ENCODE measurements at regions not wholly inside any gene's neighbourhood (a gene's known extent, or its start where the extent isn't known, plus 50 kb on each side); places are given as distances from the start of the nearest gene placed in this dataset.

DNA sequence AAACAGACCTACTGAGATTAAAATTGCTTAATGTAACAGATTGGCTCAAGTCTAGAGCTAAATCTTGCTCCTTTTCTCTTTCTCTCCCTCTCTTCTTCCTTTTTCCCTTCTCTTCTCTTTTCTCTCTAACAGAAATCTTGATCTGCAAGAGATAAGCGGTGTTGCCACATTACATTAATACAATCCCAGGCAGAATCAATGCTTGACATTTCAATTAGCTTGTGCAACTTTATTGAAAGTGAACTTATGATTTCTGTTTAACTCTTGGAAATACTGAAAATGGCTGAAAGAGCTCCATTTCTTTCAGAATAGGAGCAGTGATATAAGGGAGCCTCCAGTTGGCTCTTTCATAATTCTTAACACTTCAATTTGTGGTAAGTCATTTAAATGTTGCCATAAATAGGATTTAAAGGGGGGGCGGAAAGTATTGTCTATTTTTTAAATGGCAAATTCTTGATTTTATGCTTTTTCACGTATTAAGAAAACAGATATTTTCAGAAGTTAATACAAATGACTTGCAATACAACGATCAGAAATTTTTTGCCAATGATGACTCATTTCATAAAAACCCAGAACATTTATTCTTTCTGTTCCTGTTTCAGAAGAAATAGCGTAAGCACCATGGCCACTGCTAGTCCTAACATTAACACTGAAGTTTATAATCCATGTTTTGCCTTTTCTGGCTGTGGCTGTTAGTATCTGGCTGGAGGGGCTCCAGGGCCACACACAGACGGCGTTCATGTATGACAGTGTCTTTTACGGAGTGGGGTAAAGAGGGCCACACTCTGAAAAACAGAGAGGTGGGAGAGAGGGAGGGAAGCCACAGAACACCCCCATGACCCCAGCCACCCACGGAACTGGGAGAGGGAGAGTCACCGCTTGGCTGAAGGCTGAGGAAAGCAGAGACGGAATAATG is 115.7 kb upstream of the FAT1 start:
- H3K27ac ChIP-seq: peak overlapping the region; percentile 87 to 89
- no peaks in the 10 kb centered on the region for H3K27me3 ChIP-seq
- TF ChIP-seq, protein P1, sequence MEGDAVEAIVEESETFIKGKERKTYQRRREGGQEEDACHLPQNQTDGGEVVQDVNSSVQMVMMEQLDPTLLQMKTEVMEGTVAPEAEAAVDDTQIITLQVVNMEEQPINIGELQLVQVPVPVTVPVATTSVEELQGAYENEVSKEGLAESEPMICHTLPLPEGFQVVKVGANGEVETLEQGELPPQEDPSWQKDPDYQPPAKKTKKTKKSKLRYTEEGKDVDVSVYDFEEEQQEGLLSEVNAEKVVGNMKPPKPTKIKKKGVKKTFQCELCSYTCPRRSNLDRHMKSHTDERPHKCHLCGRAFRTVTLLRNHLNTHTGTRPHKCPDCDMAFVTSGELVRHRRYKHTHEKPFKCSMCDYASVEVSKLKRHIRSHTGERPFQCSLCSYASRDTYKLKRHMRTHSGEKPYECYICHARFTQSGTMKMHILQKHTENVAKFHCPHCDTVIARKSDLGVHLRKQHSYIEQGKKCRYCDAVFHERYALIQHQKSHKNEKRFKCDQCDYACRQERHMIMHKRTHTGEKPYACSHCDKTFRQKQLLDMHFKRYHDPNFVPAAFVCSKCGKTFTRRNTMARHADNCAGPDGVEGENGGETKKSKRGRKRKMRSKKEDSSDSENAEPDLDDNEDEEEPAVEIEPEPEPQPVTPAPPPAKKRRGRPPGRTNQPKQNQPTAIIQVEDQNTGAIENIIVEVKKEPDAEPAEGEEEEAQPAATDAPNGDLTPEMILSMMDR (IDR thresholded peaks at IDR 0.05): no peak
- peaks cover 0 to 3% of the 10 kb centered on the region in 2 donors for H3K4me1 ChIP-seq
- intact Hi-C loops (cut with DNase I): loop anchor here (2.0 kb wide), 1 partner anchor 113 kb away; no protein-coding TSS in a partner anchor
- H3K4me3 ChIP-seq: peak overlapping the region in 1 of 2 donors; percentile 56
- peak in 1 of 2 donors; percentile 67 for DNase-seq (ENCODE audit: low spot score in 2 of 2)
- no peaks in the 10 kb centered on the region for H3K9me3 ChIP-seq
- no peaks in the 10 kb centered on the region for H3K36me3 ChIP-seq

DNA sequence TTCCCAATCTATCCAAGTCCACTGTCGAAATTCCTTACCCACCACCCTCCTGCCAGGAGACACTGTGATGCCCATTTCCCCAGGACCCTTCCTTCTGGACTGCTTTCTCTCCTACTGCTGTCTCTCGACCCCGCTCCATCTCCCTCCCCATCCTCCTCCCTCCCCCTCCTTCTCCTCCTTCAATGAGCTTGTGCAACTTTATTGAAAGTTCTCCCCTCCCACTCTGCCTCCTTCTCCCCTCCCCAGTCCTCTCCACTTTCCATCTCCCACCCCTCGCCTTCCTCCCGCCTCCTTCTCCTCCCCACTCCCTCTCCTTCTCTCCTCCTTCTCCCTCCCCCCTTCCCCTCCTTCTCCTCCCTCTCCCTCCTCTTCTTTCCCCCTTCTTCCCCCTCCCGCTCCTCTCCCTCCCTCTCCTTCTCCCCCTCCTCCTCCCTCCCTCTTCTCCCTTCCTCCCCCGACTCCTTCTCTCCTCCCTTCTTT is 116.6 kb upstream of the FAT1 start:
- peak overlapping the region in 1 of 2 donors; percentile 56 for H3K4me3 ChIP-seq
- peaks cover 0 to 9% of the 10 kb centered on the region in 2 donors for H3K4me1 ChIP-seq
- no peak for DNase-seq (ENCODE audit: low spot score in 2 of 2)
- no peaks in the 10 kb centered on the region for H3K36me3 ChIP-seq
- H3K27me3 ChIP-seq: no peaks in the 10 kb centered on the region
- intact Hi-C loops (cut with DNase I): no loop called here
- TF ChIP-seq, protein P1 (IDR thresholded peaks at IDR 0.05): no peak
- H3K27ac ChIP-seq: peak overlapping the region; percentile 87 to 89
- H3K9me3 ChIP-seq: no peaks in the 10 kb centered on the region

DNA sequence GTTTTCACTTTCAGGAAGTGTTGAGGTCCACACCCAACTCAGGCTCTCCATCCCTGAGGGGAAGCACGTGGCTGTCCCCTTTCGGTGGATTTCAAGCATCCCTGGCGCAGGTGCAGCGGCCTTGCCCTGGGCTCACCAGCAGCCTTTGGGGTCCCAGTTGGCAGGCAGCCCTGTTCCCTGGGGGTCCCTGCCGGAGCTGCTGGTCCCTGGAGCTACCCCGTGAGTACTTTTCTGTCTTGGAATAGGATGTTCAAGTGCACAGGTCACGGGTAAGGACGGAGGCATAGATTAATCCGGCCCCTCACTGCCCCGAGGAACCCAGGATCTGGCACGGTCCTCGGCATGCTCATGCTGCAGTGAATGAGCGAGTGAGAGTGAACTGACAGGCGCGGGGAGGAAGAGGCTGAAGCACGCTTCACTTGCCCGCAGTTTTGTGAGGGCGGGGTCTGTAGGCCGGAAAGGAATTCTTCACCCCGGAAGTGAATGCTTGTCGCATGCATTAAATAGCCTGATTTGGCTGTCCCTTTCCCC is 117.2 kb upstream of the FAT1 start:
- Histone ChIP-seq H3K27me3 (no peaks in the 10 kb centered on the region), H3K9me3 (no peaks in the 10 kb centered on the region), H3K4me1 (peaks cover 0 to 15% of the 10 kb centered on the region in 2 donors), H3K4me3 (peak overlapping the region in 1 of 2 donors; percentile 56), H3K27ac (peak overlapping the region; percentile 87 to 89), H3K36me3 (no peaks in the 10 kb centered on the region)
- DNase-seq (ENCODE audit: low spot score in 2 of 2): peak in 1 of 2 donors; percentile 66
- intact Hi-C loops (cut with DNase I): no loop called here
- TF ChIP-seq, protein P1 (IDR thresholded peaks at IDR 0.05): no peak

DNA sequence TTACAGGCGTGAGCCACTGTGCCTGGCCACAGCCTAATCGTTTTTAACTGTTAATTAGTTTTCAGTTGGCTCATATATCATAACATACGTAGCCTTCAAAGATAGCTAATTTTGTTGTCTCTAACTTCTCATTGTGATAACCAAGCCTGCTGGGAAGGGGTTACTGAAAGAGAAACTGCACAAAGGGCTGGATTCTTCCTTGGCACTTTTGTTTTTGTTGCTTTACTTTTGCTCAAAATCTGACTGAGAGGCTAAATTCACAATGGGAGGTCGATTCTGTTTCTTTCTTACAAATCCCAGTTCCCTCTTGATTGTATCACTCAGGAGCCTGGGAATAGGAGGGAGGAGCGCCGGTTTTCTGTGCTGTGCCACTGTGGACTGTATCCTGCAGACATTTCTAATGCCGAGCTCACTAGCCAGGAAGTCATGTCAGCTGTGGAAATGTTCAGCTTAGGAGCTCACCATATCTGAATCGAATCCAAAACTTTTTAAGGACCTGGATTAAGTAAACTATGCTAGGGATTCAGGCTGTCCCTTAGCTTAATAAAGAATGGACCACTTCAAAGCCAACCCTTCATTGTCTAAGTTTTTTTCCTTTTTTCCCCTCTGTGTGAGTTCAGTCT is 120.5 kb upstream of the FAT1 start:
- intact Hi-C loops (cut with DNase I): no loop called here
- peak in 1 of 2 donors; percentile 66 for DNase-seq (ENCODE audit: low spot score in 2 of 2)
- peak overlapping the region; percentile 79 to 82 for H3K27ac ChIP-seq
- H3K36me3 ChIP-seq: no peaks in the 10 kb centered on the region
- no peaks in the 10 kb centered on the region for H3K27me3 ChIP-seq
- peak overlapping the region in 1 of 2 donors; percentile 55 for H3K4me3 ChIP-seq
- TF ChIP-seq, protein P1 (IDR thresholded peaks at IDR 0.05): no peak
- H3K4me1 ChIP-seq: peaks cover 0 to 20% of the 10 kb centered on the region in 2 donors
- H3K9me3 ChIP-seq: no peaks in the 10 kb centered on the region

DNA sequence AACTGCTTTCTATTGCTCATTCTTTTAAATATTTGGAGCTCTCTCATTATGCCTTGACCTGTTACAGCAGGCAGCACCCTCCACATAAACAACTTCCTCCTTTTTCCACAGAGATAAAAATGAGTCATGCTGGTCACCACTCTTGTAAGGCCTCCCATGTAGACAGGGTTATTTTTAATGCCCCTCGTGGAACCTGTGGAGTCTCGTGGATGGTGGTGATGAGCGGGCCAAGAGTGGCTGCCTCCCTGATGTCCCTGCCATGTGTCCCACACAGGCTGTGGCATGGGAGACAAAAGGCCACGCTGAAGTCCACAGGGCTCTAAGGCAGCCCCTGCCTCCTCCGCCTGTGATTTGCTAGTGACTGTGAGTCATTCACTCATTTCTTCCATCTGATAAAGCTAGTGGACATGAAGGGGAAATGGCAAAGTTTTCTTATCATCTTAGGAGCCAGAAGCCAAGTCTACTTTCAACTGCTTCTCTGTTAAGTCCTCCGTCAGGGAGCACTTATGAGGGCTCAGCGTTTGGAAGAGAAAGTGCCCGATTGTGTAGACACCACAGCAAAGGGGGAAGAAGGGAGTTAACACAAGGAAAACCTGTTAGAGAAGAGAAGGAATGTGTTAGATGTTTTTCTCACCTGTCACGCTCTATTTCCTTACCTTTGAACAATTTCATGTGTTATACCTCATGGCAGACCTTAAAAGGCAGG is 121.6 kb upstream of the FAT1 start:
- Histone ChIP-seq H3K4me3 (peak overlapping the region in 1 of 2 donors; percentile 55), H3K4me1 (peaks cover 0 to 18% of the 10 kb centered on the region in 2 donors), H3K9me3 (peaks cover 0 to 4% of the 10 kb centered on the region in 2 donors), H3K27me3 (no peaks in the 10 kb centered on the region), H3K27ac (peak overlapping the region; percentile 79 to 82), H3K36me3 (no peaks in the 10 kb centered on the region)
- TF ChIP-seq, protein P1 (IDR thresholded peaks at IDR 0.05): no peak
- intact Hi-C loops (cut with DNase I): loop anchor here (5.0 kb wide), 1 partner anchor 632 kb away; no protein-coding TSS in a partner anchor
- DNase-seq (ENCODE audit: low spot score in 2 of 2): peak in 1 of 2 donors; percentile 14

Data from ascending aorta (tissue), 2 donors.